ENCODE measurements at regions not wholly inside any gene's neighbourhood (a gene's known extent, or its start where the extent isn't known, plus 50 kb on each side); places are given as distances from the start of the nearest gene placed in this dataset.

DNA sequence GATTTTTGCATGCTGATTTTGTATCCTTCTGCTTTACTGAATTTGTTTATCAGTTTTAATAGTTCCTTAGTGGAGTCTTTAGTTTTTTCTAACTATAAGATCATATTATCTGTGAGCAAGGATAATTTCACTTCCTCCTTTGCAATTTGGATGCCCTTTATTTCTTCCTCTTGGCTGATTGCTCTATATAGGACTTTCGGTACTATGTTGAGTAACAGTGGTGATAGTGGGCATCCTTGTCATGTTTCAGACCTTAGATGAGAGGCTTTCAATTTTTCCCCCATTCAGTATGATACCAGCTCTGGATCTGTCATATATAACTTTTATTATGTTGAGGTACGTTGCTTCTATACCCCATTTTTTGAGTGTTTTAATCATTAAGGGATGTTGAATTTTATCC lies 224.5 kb upstream of the CNTNAP4 start:
- TF ChIP-seq, protein P1, sequence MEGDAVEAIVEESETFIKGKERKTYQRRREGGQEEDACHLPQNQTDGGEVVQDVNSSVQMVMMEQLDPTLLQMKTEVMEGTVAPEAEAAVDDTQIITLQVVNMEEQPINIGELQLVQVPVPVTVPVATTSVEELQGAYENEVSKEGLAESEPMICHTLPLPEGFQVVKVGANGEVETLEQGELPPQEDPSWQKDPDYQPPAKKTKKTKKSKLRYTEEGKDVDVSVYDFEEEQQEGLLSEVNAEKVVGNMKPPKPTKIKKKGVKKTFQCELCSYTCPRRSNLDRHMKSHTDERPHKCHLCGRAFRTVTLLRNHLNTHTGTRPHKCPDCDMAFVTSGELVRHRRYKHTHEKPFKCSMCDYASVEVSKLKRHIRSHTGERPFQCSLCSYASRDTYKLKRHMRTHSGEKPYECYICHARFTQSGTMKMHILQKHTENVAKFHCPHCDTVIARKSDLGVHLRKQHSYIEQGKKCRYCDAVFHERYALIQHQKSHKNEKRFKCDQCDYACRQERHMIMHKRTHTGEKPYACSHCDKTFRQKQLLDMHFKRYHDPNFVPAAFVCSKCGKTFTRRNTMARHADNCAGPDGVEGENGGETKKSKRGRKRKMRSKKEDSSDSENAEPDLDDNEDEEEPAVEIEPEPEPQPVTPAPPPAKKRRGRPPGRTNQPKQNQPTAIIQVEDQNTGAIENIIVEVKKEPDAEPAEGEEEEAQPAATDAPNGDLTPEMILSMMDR (IDR thresholded peaks at IDR 0.05; ENCODE audit: extremely low read depth, missing control alignments) = no peak
- no peak for DNase-seq (ENCODE audit: low spot score)

DNA sequence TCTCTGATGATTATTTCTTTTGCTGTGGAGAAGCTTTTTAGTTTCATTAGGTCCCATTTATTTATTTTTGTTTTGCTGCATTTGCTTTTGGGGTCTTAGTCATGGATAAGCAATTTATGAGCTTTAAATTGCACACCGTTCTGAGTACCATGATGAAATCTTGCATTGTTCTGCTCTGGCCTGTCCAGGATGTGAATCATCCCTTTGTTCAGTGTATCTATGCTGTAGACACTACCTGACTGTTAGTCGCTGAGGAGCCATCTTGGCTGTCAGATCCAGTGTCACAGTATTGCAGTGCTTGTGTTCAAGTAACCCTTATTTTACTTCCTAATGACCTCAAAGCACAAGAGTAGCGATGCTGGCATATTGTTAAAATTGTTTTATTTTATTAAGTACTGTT lies 218.0 kb upstream of the CNTNAP4 start:
- TF ChIP-seq, protein P1 (IDR thresholded peaks at IDR 0.05; ENCODE audit: extremely low read depth, missing control alignments) = no peak
- no peak for DNase-seq (ENCODE audit: low spot score)

DNA sequence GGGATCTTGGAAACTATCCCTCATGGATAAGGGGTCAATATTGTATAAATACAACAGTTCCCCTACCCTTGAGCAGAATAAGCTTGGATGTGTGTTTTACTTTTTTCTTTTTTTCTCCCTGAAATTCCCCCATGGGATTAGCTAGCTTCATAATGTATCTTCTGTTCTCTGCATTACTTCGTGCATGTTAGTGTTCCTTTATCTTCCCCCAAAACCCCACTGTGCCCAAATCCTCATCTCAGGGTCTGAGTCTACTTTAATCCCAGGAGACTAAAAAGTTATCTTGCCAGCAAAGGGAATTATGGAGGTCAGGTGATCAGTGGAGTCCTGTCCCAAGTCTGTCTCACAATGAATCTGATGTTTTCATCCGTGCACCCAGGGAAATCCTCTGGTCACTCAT lies 217.5 kb upstream of the CNTNAP4 start:
- TF ChIP-seq, protein P1 (IDR thresholded peaks at IDR 0.05; ENCODE audit: extremely low read depth, missing control alignments) = no peak
- DNase-seq (ENCODE audit: low spot score) = no peak

DNA sequence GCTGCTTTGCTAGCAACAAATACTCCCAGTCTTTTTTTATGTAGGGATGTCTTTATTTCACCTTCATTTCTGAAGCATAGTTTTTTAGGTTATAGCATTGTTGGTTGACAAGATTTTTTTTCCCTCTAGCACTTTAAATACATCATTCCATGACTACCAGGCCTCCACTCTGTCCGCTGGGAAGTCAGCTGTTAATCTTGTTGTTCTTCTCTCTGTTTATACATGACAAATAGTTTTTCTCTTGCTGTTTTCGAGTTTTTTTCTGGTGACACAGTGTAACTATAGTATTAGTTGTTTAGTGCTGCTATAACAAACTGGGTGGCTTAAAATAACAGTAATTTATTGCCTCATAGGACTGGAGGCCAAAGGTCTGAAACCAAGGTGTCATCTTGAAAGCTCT lies 205.5 kb upstream of the CNTNAP4 start:
- TF ChIP-seq, protein P1 (IDR thresholded peaks at IDR 0.05; ENCODE audit: extremely low read depth, missing control alignments) = no peak
- no peak for DNase-seq (ENCODE audit: low spot score)

DNA sequence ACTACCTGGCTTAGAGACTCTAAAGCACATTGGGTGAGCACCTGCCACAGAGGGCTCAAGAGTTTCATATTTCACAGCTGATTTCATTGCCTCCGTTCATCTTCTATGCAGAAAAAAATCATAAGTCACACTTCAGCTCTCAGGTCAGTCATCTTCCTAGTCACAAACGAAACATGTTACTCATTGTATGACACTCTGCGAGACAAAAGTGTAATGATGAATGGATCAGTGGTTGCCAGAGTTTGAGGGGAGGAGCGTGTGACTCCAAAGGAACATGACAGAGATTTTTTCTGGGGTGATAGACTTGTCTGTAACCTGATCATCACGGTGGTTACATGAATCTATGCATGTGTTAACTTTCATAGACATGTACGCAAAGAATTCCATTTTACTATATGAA lies 195.2 kb upstream of the CNTNAP4 start:
- TF ChIP-seq, protein P1 (IDR thresholded peaks at IDR 0.05; ENCODE audit: extremely low read depth, missing control alignments) = no peak

DNA sequence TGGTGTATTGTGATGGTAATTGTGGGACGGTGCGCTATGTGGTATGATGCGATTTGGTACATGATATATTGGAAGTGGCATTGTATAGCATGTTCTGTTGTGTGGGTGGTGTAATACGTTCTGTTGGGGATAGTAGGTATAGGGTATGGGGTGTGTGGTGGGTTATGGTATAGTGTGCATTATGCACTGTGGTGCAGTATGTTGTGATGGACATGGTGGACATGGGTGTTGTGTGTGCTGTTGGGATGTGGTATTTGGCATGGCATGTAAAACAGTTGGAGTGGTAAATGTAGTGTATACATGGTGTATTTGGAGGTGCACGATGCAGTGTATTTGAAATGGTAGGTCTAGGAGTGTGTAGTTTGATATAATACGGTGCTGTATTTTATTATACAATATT lies 170.6 kb upstream of the CNTNAP4 start:
- TF ChIP-seq, protein P1 (IDR thresholded peaks at IDR 0.05; ENCODE audit: extremely low read depth, missing control alignments) = no peak
- no peak for DNase-seq (ENCODE audit: low spot score)

More for the DNA sequence above, 195.2 kb upstream of the CNTNAP4 start:
- no peak for DNase-seq (ENCODE audit: low spot score)

DNA sequence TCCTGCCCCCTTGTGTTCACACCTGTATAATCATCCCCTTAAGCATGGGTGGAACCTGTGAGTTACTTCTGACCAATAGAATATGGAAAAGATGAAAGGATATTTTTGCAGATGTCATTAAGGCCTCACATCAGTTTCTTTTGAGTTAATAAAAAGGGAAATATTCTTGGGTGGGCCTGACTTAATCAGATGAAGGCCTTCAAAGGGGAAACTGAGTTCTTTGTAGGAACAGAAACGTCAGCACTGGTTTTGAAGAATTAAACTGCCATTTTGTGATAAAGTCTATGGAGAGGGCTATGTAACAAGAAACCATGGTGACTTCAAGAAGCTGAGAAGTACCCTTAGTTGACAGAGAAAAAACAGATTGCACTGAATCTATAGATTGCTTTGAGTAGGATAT lies 168.7 kb upstream of the CNTNAP4 start:
- TF ChIP-seq, protein P1 (IDR thresholded peaks at IDR 0.05; ENCODE audit: extremely low read depth, missing control alignments) = no peak
- no peak for DNase-seq (ENCODE audit: low spot score)
